RWPE2 (cell line): ENCODE measurements at regions not wholly inside any gene's neighbourhood (a gene's known extent, or its start where the extent isn't known, plus 50 kb on each side); places are given as distances from the start of the nearest gene placed in this dataset.

Experiments
- ATAC-seq: fragments of 200-7000 bp; cut with Tn5 transposase; 3 replicates; pipeline ENCODE4 v1.9.1; 2021; ENCODE audit warnings: low read depth
- DNase-seq: peaks from one replicate; pipeline ENCODE4 v3.0.0-alpha.2; 2020; ENCODE audit warnings: low spot score
- H3K27ac ChIP-seq: fragments of 450-650 bp; 2 replicates; pipeline ENCODE4 v1.5.1; 2017; ENCODE audit warnings: mild to moderate bottlenecking; ENCODE audit not compliant: poor library complexity, severe bottlenecking
- H3K27me3 ChIP-seq: fragments of 250-450 bp; sonication (Bioruptor Pico); 2 replicates; pipeline ENCODE4 v1.5.1; 2021; ENCODE audit warnings: mild to moderate bottlenecking, moderate library complexity; ENCODE audit not compliant: insufficient read depth, poor library complexity, severe bottlenecking
- H3K36me3 ChIP-seq: fragments of 250-450 bp; sonication (Bioruptor Pico); 2 replicates; pipeline ENCODE4 v1.5.1; 2020; ENCODE audit warnings: low read depth, mild to moderate bottlenecking, moderate library complexity
- H3K4me1 ChIP-seq: fragments of 250-450 bp; sonication (Bioruptor Pico); 2 replicates; pipeline ENCODE4 v1.5.1; 2021; ENCODE audit warnings: mild to moderate bottlenecking, moderate library complexity; ENCODE audit not compliant: insufficient read depth, poor library complexity, severe bottlenecking
- H3K4me3 ChIP-seq: fragments of 250-450 bp; sonication (Bioruptor Pico); 2 replicates; pipeline ENCODE4 v1.5.1; 2021; ENCODE audit warnings: mild to moderate bottlenecking, moderate library complexity; ENCODE audit not compliant: severe bottlenecking
- H3K9me3 ChIP-seq: fragments of 250-450 bp; sonication (Bioruptor Pico); 2 replicates; pipeline ENCODE4 v1.5.1; 2021; ENCODE audit warnings: mild to moderate bottlenecking, moderate library complexity; ENCODE audit not compliant: severe bottlenecking
- CTCF ChIP-seq: fragments of 450-650 bp; IDR thresholded peaks from one replicate; pipeline ENCODE4 v1.5.1; 2017; ENCODE audit warnings: mild to moderate bottlenecking, moderate library complexity; ENCODE audit not compliant: poor library complexity, severe bottlenecking

- no peaks in the 10 kb centered on the region for H3K36me3 ChIP-seq
- DNase-seq (no peak), ATAC-seq (no peak)
- no peak overlapping the region for H3K27ac ChIP-seq
- no peaks in the 10 kb centered on the region for H3K4me1 ChIP-seq
- no peaks in the 10 kb centered on the region for H3K9me3 ChIP-seq
- no peak for TF ChIP-seq CTCF
- H3K4me3 ChIP-seq: no peak overlapping the region
- no peaks in the 10 kb centered on the region for H3K27me3 ChIP-seq
Observed at GRCh38 chr3:31409389-31409788, 123.3 kb upstream of the STT3B start.

- Histone ChIP-seq H3K27me3 (no peaks in the 10 kb centered on the region), H3K4me3 (no peak overlapping the region), H3K9me3 (no peaks in the 10 kb centered on the region), H3K4me1 (no peaks in the 10 kb centered on the region), H3K36me3 (no peaks in the 10 kb centered on the region), H3K27ac (no peak overlapping the region)
- no peak for TF ChIP-seq CTCF
- no peak for DNase-seq
- no peak for ATAC-seq
Observed at GRCh38 chr3:31409866-31410265, 122.9 kb upstream of the STT3B start.

- ATAC-seq (no peak), DNase-seq (no peak)
- H3K36me3 ChIP-seq: no peaks in the 10 kb centered on the region
- H3K9me3 ChIP-seq: no peaks in the 10 kb centered on the region
- TF ChIP-seq CTCF: no peak
- no peaks in the 10 kb centered on the region for H3K4me1 ChIP-seq
- H3K4me3 ChIP-seq: no peak overlapping the region
- no peaks in the 10 kb centered on the region for H3K27me3 ChIP-seq
- H3K27ac ChIP-seq: no peak overlapping the region
Observed at GRCh38 chr3:31410411-31410810, 122.3 kb upstream of the STT3B start.

GRCh38 chr3:31412832-31413231 lies 119.9 kb upstream of the STT3B start:
- Histone ChIP-seq H3K27ac (no peak overlapping the region), H3K4me3 (no peak overlapping the region), H3K36me3 (no peaks in the 10 kb centered on the region), H3K4me1 (no peaks in the 10 kb centered on the region), H3K27me3 (no peaks in the 10 kb centered on the region), H3K9me3 (no peaks in the 10 kb centered on the region)
- no peak for TF ChIP-seq CTCF
- DNase-seq (no peak), ATAC-seq (peak; percentile 99)

GRCh38 chr3:31413515-31413914 lies 119.2 kb upstream of the STT3B start:
- no peak for TF ChIP-seq CTCF

More at GRCh38 chr3:31413515-31413914, 119.2 kb upstream of the STT3B start:
- Histone ChIP-seq H3K4me1 (no peaks in the 10 kb centered on the region), H3K27me3 (no peaks in the 10 kb centered on the region), H3K9me3 (no peaks in the 10 kb centered on the region), H3K27ac (no peak overlapping the region), H3K4me3 (no peak overlapping the region), H3K36me3 (no peaks in the 10 kb centered on the region)
- DNase-seq (no peak), ATAC-seq (no peak)
